Fibroblast of the aortic adventitia (primary cell): ENCODE measurements at regions not wholly inside any gene's neighbourhood (a gene's known extent, or its start where the extent isn't known, plus 50 kb on each side); places are given as distances from the start of the nearest gene placed in this dataset.

Experiments
- DNase-seq: peaks from one replicate; pipeline ENCODE4 v3.0.0-alpha.2; 2010; ENCODE audit warnings: low read depth
- H3K4me3 ChIP-seq: 2 replicates; pipeline ENCODE4 v1.5.1; 2011; ENCODE audit warnings: low read depth, mild to moderate bottlenecking, control low read depth, low read length, moderate library complexity
- TF ChIP-seq, protein P1 (sequence below): IDR thresholded peaks from 2 replicates; pipeline ENCODE4 v1.5.1; 2011; ENCODE audit warnings: mild to moderate bottlenecking, low read length, control low read depth, inconsistent platforms; ENCODE audit not compliant: insufficient read depth

DNA sequence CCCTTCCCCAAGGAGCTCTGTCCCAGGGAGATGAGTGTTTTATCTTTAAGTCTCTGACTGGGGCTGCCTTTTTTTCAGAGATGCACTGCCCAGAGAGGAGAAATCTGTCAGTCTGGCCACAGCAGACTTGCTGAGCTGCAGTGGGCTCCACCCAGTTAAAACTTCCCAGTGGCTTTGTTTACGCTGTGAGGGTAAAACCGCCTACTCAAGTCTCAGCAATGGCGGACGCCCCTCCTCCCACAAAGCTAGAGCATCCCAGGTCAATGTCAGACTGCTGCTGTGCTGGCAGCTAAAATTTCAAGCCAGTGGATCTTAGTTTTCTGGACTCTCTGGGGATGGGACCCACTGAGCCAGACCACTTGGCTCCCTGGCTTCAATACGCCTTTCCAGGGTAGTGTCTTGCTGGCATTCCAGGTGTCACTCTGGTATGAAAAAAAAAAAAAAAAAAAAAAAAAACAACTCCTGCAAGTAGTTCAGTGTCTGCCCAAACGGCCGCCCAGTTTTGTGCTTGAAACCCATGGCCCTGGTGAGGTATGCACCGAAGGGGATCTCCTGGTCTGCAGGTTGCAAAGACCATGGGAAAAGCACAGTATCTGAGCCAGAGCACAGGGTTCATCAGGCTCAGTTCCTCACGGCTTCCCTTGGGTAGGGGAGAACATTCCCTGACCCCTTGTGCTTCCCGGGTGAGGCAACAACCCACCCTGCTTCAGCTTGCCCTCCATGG lies 1616.1 kb upstream of the ADGRL3 start:
- no peak for DNase-seq
- TF ChIP-seq, protein P1, sequence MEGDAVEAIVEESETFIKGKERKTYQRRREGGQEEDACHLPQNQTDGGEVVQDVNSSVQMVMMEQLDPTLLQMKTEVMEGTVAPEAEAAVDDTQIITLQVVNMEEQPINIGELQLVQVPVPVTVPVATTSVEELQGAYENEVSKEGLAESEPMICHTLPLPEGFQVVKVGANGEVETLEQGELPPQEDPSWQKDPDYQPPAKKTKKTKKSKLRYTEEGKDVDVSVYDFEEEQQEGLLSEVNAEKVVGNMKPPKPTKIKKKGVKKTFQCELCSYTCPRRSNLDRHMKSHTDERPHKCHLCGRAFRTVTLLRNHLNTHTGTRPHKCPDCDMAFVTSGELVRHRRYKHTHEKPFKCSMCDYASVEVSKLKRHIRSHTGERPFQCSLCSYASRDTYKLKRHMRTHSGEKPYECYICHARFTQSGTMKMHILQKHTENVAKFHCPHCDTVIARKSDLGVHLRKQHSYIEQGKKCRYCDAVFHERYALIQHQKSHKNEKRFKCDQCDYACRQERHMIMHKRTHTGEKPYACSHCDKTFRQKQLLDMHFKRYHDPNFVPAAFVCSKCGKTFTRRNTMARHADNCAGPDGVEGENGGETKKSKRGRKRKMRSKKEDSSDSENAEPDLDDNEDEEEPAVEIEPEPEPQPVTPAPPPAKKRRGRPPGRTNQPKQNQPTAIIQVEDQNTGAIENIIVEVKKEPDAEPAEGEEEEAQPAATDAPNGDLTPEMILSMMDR, result no peak
- no peak overlapping the region for H3K4me3 ChIP-seq

DNA sequence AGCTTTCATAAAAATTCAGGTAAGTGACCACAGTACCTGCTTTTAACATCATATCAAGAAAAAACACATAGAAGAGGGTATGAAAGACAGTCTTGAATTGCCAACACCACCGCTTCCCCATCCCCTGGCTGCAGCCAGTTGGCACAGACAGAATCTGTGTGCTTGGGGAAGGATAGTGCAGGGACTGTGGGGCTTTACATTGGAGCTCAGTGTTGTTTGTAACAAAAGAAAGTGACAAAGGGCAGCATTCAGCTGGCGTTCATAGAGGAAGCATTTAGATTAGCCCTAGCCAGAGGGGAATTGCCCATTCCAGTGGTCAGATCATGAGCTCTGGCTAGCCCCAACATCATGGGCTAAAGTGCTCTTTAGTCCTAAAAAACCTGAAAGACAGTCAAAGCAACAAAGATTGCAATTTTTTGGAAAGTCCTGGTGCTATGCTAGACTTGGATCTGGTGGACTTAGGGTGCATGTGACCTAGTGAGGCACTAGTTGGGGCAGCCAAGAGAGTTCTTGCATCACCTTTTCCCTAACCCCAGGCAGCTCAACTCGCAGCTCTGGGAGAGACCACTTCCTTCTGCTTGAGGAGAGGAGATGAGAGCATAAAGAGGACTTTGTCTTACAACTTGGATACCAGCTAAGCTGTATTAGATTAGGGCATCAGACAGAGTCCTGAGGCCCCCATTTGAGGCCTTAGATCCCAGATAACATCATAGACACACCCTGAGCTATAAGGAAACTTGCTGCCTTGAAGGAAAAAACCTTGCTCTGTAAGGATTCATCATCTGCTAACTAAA lies 1602.4 kb upstream of the ADGRL3 start:
- H3K4me3 ChIP-seq, result no peak overlapping the region
- peak; percentile 1 for DNase-seq
- TF ChIP-seq, protein P1, result no peak

DNA sequence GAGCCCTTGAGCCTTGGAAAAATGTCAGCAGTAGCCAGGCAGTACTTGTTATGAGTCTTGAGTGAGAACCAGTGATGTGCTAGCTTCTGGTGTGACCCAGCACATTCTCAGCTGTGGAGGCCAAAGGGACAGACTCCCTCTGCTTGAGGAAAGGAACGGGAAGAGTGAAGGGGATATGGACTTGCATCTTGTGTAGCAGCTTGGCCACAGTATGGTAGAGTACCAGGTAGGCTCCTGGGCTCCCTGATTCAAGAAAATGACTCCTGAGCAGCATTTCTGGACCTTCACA lies 1601.9 kb upstream of the ADGRL3 start:
- H3K4me3 ChIP-seq, result no peak overlapping the region
- TF ChIP-seq, protein P1, result no peak
- DNase-seq, result no peak

DNA sequence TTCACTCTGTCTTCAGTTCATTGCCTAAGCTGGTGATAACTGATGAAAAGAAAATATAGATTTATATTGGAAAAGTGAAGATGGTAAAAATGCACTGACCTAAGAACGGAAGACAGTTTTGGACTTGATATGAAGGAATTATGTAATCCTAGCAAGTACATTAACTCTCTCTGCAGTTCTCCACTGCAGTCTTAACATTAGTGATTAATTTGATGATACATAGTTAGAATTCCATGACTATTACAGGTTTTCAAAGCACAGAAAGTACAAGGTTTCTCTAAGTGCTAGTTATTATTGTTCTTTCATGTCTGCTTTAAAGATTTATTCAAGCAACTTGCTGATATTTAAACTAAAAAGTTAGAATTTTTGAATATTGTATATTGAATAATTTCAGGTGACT lies 1591.7 kb upstream of the ADGRL3 start:
- no peak overlapping the region for H3K4me3 ChIP-seq
- peak; percentile 38 for DNase-seq
- TF ChIP-seq, protein P1, result no peak

DNA sequence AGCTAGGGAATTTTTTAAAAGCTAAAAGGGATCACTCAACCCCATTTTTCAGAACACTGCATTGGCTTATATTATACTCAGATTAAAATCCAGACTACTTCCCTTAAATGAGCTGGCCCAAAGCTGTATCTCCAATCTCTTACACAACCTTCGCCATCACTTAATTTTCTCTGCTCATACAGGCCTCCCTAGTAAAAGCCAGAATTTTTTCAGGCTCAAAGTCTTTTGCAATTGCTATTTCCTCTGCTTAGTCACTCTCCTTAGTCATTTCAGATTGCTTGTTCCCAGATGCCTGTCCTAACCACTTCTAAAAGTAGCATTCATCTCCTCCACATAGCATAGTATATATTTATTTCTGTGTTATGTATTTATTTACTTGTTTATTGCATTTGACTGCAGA lies 1587.9 kb upstream of the ADGRL3 start:
- no peak overlapping the region for H3K4me3 ChIP-seq
- DNase-seq, result peak; percentile 80
- TF ChIP-seq, protein P1, result no peak

DNA sequence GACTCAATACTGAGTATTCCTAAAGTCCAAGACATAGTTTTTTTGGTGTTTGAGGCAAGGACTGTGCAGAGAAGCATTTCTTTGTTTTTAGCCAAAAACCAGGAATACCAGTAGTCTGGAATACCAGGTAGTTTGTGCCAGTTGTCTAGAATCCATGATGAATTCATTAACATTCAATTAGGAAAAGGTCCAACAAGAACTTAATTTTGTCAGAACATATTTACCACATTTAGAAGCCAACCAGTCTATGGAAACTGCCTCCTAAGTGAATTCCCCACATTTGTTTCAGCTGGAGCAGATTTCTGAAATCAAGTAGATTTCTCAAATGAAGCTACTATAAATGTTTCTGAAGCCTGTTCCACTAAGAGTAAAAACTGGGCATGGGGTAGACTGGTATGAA lies 1584.8 kb upstream of the ADGRL3 start:
- H3K4me3 ChIP-seq, result no peak overlapping the region
- TF ChIP-seq, protein P1, result no peak
- no peak for DNase-seq
